ENCODE measurements at regions not wholly inside any gene's neighbourhood (a gene's known extent, or its start where the extent isn't known, plus 50 kb on each side); places are given as distances from the start of the nearest gene placed in this dataset.

GRCh38 chr14:97903821-97904220 lies 1106.6 kb downstream of the VRK1 start:
- Histone ChIP-seq H2BK120ac (ENCODE audit: insufficient read depth, low read length, poor library complexity) (no peak overlapping the region), H3K9me3 (ENCODE audit: insufficient read depth, low read depth, low read length) (no peaks in the 10 kb centered on the region), H3K4me1 (ENCODE audit: control insufficient read depth in 1 of 2, insufficient read depth in 2 of 2, low read length in 2 of 2) (no peaks in the 10 kb centered on the region), H3K4ac (ENCODE audit: low read depth, low read length) (no peak overlapping the region), H3K27ac (ENCODE audit: low read depth, low read length) (no peak overlapping the region), H3K36me3 (ENCODE audit: control insufficient read depth in 1 of 2, insufficient read depth in 2 of 2, low read length in 2 of 2) (no peaks in the 10 kb centered on the region), H2AFZ (ENCODE audit: insufficient read depth, low read length, poor library complexity) (no peak overlapping the region), H2AK5ac (ENCODE audit: low read length) (no peak overlapping the region), H3K9ac (ENCODE audit: low read length) (no peak overlapping the region), H3K79me1 (ENCODE audit: low read length) (no peaks in the 10 kb centered on the region), H3K18ac (ENCODE audit: low read length) (no peak overlapping the region), H3K4me2 (ENCODE audit: low read length) (no peak overlapping the region), H3K4me3 (ENCODE audit: low read depth, low read length) (no peak overlapping the region), H3K23ac (ENCODE audit: low read length) (no peak overlapping the region), H3K27me3 (ENCODE audit: insufficient read depth, low read length) (no peaks in the 10 kb centered on the region), H2BK5ac (ENCODE audit: low read depth, low read length, poor library complexity) (no peak overlapping the region), H3K79me2 (ENCODE audit: control insufficient read depth, insufficient read depth, low read length, poor library complexity) (no peaks in the 10 kb centered on the region), H3K14ac (ENCODE audit: low read length) (no peak overlapping the region), H4K12ac (ENCODE audit: low read depth, low read length) (no peak overlapping the region), H2BK12ac (ENCODE audit: low read length) (no peak overlapping the region), H4K8ac (ENCODE audit: low read depth, low read length) (no peak overlapping the region), H4K91ac (ENCODE audit: low read depth, low read length) (no peak overlapping the region)
- DNase-seq = no peak
- no CpG with 5 or more reads among the region's 3 CpGs for WGBS (ENCODE audit: extremely low coverage, insufficient coverage, insufficient read length)

GRCh38 chr14:97912217-97912616 lies 1115.0 kb downstream of the VRK1 start:
- no peak overlapping the region for H3K14ac ChIP-seq (ENCODE audit: low read length)
- H3K79me1 ChIP-seq (ENCODE audit: low read length) = no peaks in the 10 kb centered on the region
- H2AFZ ChIP-seq (ENCODE audit: insufficient read depth, low read length, poor library complexity) = no peak overlapping the region
- H3K4me3 ChIP-seq (ENCODE audit: low read depth, low read length) = no peak overlapping the region
- no peak overlapping the region for H3K18ac ChIP-seq (ENCODE audit: low read length)
- no peak overlapping the region for H3K23ac ChIP-seq (ENCODE audit: low read length)
- H3K4me2 ChIP-seq (ENCODE audit: low read length) = no peak overlapping the region
- H2AK5ac ChIP-seq (ENCODE audit: low read length) = no peak overlapping the region
- H3K36me3 ChIP-seq (ENCODE audit: control insufficient read depth in 1 of 2, insufficient read depth in 2 of 2, low read length in 2 of 2) = no peaks in the 10 kb centered on the region
- no peak overlapping the region for H4K8ac ChIP-seq (ENCODE audit: low read depth, low read length)
- H3K9me3 ChIP-seq (ENCODE audit: insufficient read depth, low read depth, low read length) = no peaks in the 10 kb centered on the region
- no peaks in the 10 kb centered on the region for H3K79me2 ChIP-seq (ENCODE audit: control insufficient read depth, insufficient read depth, low read length, poor library complexity)
- DNase-seq = no peak
- no peaks in the 10 kb centered on the region for H3K27me3 ChIP-seq (ENCODE audit: insufficient read depth, low read length)
- H3K4ac ChIP-seq (ENCODE audit: low read depth, low read length) = no peak overlapping the region
- H3K4me1 ChIP-seq (ENCODE audit: control insufficient read depth in 1 of 2, insufficient read depth in 2 of 2, low read length in 2 of 2) = no peaks in the 10 kb centered on the region
- no peak overlapping the region for H3K9ac ChIP-seq (ENCODE audit: low read length)
- H4K91ac ChIP-seq (ENCODE audit: low read depth, low read length) = no peak overlapping the region
- no peak overlapping the region for H2BK12ac ChIP-seq (ENCODE audit: low read length)
- H4K12ac ChIP-seq (ENCODE audit: low read depth, low read length) = no peak overlapping the region
- no peak overlapping the region for H3K27ac ChIP-seq (ENCODE audit: low read depth, low read length)
- no peak overlapping the region for H2BK5ac ChIP-seq (ENCODE audit: low read depth, low read length, poor library complexity)
- no peak overlapping the region for H2BK120ac ChIP-seq (ENCODE audit: insufficient read depth, low read length, poor library complexity)
- WGBS (ENCODE audit: extremely low coverage, insufficient coverage, insufficient read length) = no CpG with 5 or more reads among the region's 6 CpGs

DNA sequence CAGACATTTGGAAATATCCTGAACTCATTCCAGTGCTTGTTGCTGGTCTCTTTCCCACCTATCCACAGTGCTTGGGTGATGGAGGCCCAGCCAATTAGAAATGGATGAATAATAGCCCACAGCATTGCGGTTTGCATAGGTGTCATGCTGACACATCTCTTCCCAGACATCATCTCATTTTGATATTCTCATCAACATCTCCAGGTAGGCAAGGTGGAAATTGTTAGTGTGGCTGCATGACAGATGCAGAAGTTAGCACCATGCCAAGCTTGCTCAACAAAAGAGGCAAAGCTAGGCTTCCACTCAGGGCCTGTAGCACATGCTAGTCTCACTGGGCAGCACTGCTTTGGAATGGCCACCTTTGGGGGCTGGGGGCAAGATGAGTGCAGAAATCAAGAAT lies 1118.9 kb downstream of the VRK1 start:
- Histone ChIP-seq H2BK120ac (ENCODE audit: insufficient read depth, low read length, poor library complexity) (no peak overlapping the region), H3K36me3 (ENCODE audit: control insufficient read depth in 1 of 2, insufficient read depth in 2 of 2, low read length in 2 of 2) (no peaks in the 10 kb centered on the region), H4K91ac (ENCODE audit: low read depth, low read length) (no peak overlapping the region), H2AK5ac (ENCODE audit: low read length) (no peak overlapping the region), H4K12ac (ENCODE audit: low read depth, low read length) (no peak overlapping the region), H4K8ac (ENCODE audit: low read depth, low read length) (no peak overlapping the region), H3K27ac (ENCODE audit: low read depth, low read length) (no peak overlapping the region), H3K4ac (ENCODE audit: low read depth, low read length) (no peak overlapping the region), H3K4me3 (ENCODE audit: low read depth, low read length) (no peak overlapping the region), H3K79me2 (ENCODE audit: control insufficient read depth, insufficient read depth, low read length, poor library complexity) (no peaks in the 10 kb centered on the region), H3K9ac (ENCODE audit: low read length) (no peak overlapping the region), H3K9me3 (ENCODE audit: insufficient read depth, low read depth, low read length) (peaks cover 3% of the 10 kb centered on the region), H3K4me2 (ENCODE audit: low read length) (no peak overlapping the region), H2AFZ (ENCODE audit: insufficient read depth, low read length, poor library complexity) (no peak overlapping the region), H2BK5ac (ENCODE audit: low read depth, low read length, poor library complexity) (no peak overlapping the region), H3K23ac (ENCODE audit: low read length) (no peak overlapping the region), H3K4me1 (ENCODE audit: control insufficient read depth in 1 of 2, insufficient read depth in 2 of 2, low read length in 2 of 2) (no peaks in the 10 kb centered on the region), H3K79me1 (ENCODE audit: low read length) (no peaks in the 10 kb centered on the region), H2BK12ac (ENCODE audit: low read length) (no peak overlapping the region), H3K14ac (ENCODE audit: low read length) (no peak overlapping the region), H3K18ac (ENCODE audit: low read length) (no peak overlapping the region), H3K27me3 (ENCODE audit: insufficient read depth, low read length) (no peaks in the 10 kb centered on the region)
- no CpG with 5 or more reads among the region's 1 CpG for WGBS (ENCODE audit: extremely low coverage, insufficient coverage, insufficient read length)
- DNase-seq = no peak

GRCh38 chr14:97916669-97917568 lies 1119.7 kb downstream of the VRK1 start:
- H3K4me1 ChIP-seq (ENCODE audit: control insufficient read depth in 1 of 2, insufficient read depth in 2 of 2, low read length in 2 of 2) = no peaks in the 10 kb centered on the region
- no CpG with 5 or more reads among the region's 5 CpGs for WGBS (ENCODE audit: extremely low coverage, insufficient coverage, insufficient read length)
- H3K27me3 ChIP-seq (ENCODE audit: insufficient read depth, low read length) = no peaks in the 10 kb centered on the region

More at GRCh38 chr14:97916669-97917568, 1119.7 kb downstream of the VRK1 start:
- Histone ChIP-seq H3K9me3 (ENCODE audit: insufficient read depth, low read depth, low read length) (peaks cover 3% of the 10 kb centered on the region), H3K9ac (ENCODE audit: low read length) (no peak overlapping the region), H4K91ac (ENCODE audit: low read depth, low read length) (no peak overlapping the region), H3K27ac (ENCODE audit: low read depth, low read length) (no peak overlapping the region), H3K4me3 (ENCODE audit: low read depth, low read length) (no peak overlapping the region), H4K8ac (ENCODE audit: low read depth, low read length) (no peak overlapping the region), H2BK120ac (ENCODE audit: insufficient read depth, low read length, poor library complexity) (no peak overlapping the region), H2AFZ (ENCODE audit: insufficient read depth, low read length, poor library complexity) (no peak overlapping the region), H3K14ac (ENCODE audit: low read length) (no peak overlapping the region), H2BK5ac (ENCODE audit: low read depth, low read length, poor library complexity) (no peak overlapping the region), H4K12ac (ENCODE audit: low read depth, low read length) (no peak overlapping the region), H3K18ac (ENCODE audit: low read length) (no peak overlapping the region), H2AK5ac (ENCODE audit: low read length) (no peak overlapping the region), H3K23ac (ENCODE audit: low read length) (no peak overlapping the region), H3K79me2 (ENCODE audit: control insufficient read depth, insufficient read depth, low read length, poor library complexity) (no peaks in the 10 kb centered on the region), H3K79me1 (ENCODE audit: low read length) (no peaks in the 10 kb centered on the region), H3K4ac (ENCODE audit: low read depth, low read length) (no peak overlapping the region), H3K36me3 (ENCODE audit: control insufficient read depth in 1 of 2, insufficient read depth in 2 of 2, low read length in 2 of 2) (no peaks in the 10 kb centered on the region), H2BK12ac (ENCODE audit: low read length) (no peak overlapping the region), H3K4me2 (ENCODE audit: low read length) (no peak overlapping the region)
- no peak for DNase-seq
